ENCODE measurements at regions not wholly inside any gene's neighbourhood (a gene's known extent, or its start where the extent isn't known, plus 50 kb on each side); places are given as distances from the start of the nearest gene placed in this dataset.

DNA sequence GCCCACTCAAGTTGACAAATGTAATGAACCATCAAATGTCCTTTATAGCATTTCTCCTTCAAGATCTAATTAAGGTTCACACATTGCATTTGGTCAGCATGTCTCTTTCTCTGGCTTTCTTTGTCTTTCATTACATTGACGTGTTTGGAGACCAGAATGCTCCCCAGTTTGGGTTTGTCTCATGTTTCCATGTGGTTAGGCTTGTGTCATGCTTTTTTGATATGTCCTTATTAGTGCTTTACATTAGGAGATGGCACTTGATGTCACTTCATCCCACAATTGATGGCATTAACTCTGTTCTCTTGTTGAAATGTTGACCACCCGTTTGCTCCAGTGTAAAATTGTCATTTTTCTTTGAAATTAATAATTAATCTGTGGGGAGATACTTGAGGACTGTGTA is 165.8 kb downstream of the AKAIN1 start:
- TF ChIP-seq, protein P1, sequence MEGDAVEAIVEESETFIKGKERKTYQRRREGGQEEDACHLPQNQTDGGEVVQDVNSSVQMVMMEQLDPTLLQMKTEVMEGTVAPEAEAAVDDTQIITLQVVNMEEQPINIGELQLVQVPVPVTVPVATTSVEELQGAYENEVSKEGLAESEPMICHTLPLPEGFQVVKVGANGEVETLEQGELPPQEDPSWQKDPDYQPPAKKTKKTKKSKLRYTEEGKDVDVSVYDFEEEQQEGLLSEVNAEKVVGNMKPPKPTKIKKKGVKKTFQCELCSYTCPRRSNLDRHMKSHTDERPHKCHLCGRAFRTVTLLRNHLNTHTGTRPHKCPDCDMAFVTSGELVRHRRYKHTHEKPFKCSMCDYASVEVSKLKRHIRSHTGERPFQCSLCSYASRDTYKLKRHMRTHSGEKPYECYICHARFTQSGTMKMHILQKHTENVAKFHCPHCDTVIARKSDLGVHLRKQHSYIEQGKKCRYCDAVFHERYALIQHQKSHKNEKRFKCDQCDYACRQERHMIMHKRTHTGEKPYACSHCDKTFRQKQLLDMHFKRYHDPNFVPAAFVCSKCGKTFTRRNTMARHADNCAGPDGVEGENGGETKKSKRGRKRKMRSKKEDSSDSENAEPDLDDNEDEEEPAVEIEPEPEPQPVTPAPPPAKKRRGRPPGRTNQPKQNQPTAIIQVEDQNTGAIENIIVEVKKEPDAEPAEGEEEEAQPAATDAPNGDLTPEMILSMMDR (IDR thresholded peaks at IDR 0.05) = no peak
- TF ChIP-seq POLR2A (IDR thresholded peaks at IDR 0.05) = no peak
